PC-9 (cell line): ENCODE measurements at regions not wholly inside any gene's neighbourhood (a gene's known extent, or its start where the extent isn't known, plus 50 kb on each side); places are given as distances from the start of the nearest gene placed in this dataset.

Source experiments
- BruUV-seq: library from RNA; stranded (reverse); fragments of 400-500 nt; replicated peaks from 2 replicates; lab custom pipeline; 2021; lab: Mats Ljungman, UMichigan
- CTCF ChIA-PET: fragments of 300-600 bp; sonication (Branson Sonifier 250); formaldehyde crosslinking; loops from one replicate; lab custom pipeline; 2022; ENCODE audit warnings: antibody characterized with exemption; lab: Charles Lee
- POLR2A ChIA-PET: fragments of 300-600 bp; sonication (Branson Sonifier 250); formaldehyde crosslinking; loops from one replicate; lab custom pipeline; 2022; ENCODE audit warnings: antibody characterized with exemption; ENCODE audit not compliant: unreplicated experiment; lab: Charles Lee
- DNase-seq, 2 experiments: peaks; one replicate each; pipeline versions ENCODE4 v3.0.0 to v3.0.0-alpha.2; 2015 to 2022; ENCODE audit warnings: mixed read lengths in 1 of 2
- H2AFZ ChIP-seq: fragments of 200-600 bp; sonication (generic); 2 replicates; pipeline ENCODE4 v1.8.1; 2017; ENCODE audit warnings: antibody characterized with exemption
- H3F3A ChIP-seq: fragments of 200-600 bp; sonication (generic); 2 replicates; pipeline ENCODE4 v1.8.1; 2017; ENCODE audit warnings: antibody characterized with exemption, mild to moderate bottlenecking, low read depth; ENCODE audit not compliant: insufficient read depth
- H3K27ac ChIP-seq: fragments of 200-600 bp; sonication (generic); 2 replicates; pipeline ENCODE4 v1.6.1; 2016; ENCODE audit warnings: mixed run types
- H3K27me3 ChIP-seq: fragments of 200-600 bp; sonication (generic); 2 replicates; pipeline ENCODE4 v1.6.1; 2016; ENCODE audit warnings: low read depth, mixed run types; ENCODE audit not compliant: insufficient read depth
- H3K36me3 ChIP-seq: fragments of 200-600 bp; sonication (generic); 2 replicates; pipeline ENCODE4 v1.6.1; 2016; ENCODE audit warnings: low read depth, mixed run types
- H3K4me1 ChIP-seq: fragments of 200-600 bp; sonication (generic); replicated peaks from 2 replicates; pipeline ENCODE4 v1.6.1; 2016; ENCODE audit warnings: mixed run types; ENCODE audit not compliant: insufficient read depth
- H3K4me2 ChIP-seq: fragments of 200-600 bp; sonication (generic); 2 replicates; pipeline ENCODE4 v1.6.1; 2017; ENCODE audit warnings: mixed run types
- H3K4me3 ChIP-seq: fragments of 200-600 bp; sonication (generic); 2 replicates; pipeline ENCODE4 v1.6.1; 2016; ENCODE audit warnings: mixed run types
- H3K79me2 ChIP-seq: fragments of 200-600 bp; sonication (generic); 2 replicates; pipeline ENCODE4 v1.6.1; 2017; ENCODE audit warnings: low read depth, mixed run types
- H3K9me2 ChIP-seq: fragments of 200-600 bp; sonication (generic); 2 replicates; pipeline ENCODE4 v1.8.1; 2017; ENCODE audit warnings: mild to moderate bottlenecking; ENCODE audit not compliant: insufficient read depth
- H3K9me3 ChIP-seq: fragments of 200-600 bp; sonication (generic); 2 replicates; pipeline ENCODE4 v1.8.1; 2016; ENCODE audit warnings: low read depth; ENCODE audit not compliant: insufficient read depth
- H4K20me1 ChIP-seq: fragments of 200-600 bp; sonication (generic); 2 replicates; pipeline ENCODE4 v1.8.1; 2017; ENCODE audit not compliant: insufficient read depth
- EZH2 ChIP-seq: fragments of 200-600 bp; sonication (generic); IDR thresholded peaks from 2 replicates; pipeline ENCODE4 v1.8.0; 2017; ENCODE audit warnings: antibody characterized with exemption, low read depth
- intact Hi-C: fragments of 100-400 bp; cut with micrococcal nuclease; formaldehyde crosslinking; loops from one replicate; pipeline ENCODE4 v1.10.0; 2022; ENCODE audit not compliant: unreplicated experiment
- TF ChIP-seq, protein P1 (sequence below): fragments of 200-600 bp; sonication (generic); conservative IDR thresholded peaks from 2 replicates; pipeline ENCODE4 v1.6.1; 2017; ENCODE audit warnings: mixed run types, antibody characterized with exemption, mild to moderate bottlenecking, moderate library complexity

DNA sequence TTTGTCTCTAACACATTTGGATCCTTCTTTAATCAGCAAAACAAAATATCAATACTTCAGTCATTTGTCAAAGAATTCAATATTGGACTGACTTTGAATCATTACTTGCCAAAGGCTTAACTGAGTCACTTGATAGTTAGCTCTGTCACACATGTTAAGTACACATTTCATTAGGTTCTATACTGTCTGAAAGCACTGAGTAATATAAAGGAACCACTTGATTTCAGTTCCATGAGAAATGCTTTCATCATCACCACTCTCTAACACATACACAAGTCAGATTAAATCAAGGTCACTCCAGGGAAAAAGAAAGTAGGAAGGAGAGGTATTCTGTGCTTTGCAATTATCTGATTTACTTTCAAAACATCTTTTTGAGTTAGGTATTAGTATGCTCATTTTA, 1233.1 kb downstream of the C4orf33 start:
- H3K27me3 ChIP-seq, result no peaks in the 10 kb centered on the region
- intact Hi-C loops, result no loop called here
- no peak overlapping the region for H3K4me2 ChIP-seq
- no TSS peak for BruUV-seq
- H3K27ac ChIP-seq, result no peak overlapping the region
- no peaks in the 10 kb centered on the region for H3F3A ChIP-seq
- no peak overlapping the region for H3K4me3 ChIP-seq
- no peaks in the 10 kb centered on the region for H4K20me1 ChIP-seq
- H3K4me1 ChIP-seq, result no peaks in the 10 kb centered on the region
- ChIA-PET CTCF (no interaction called here), POLR2A (no interaction called here)
- TF ChIP-seq EZH2, result no peak
- TF ChIP-seq, protein P1, sequence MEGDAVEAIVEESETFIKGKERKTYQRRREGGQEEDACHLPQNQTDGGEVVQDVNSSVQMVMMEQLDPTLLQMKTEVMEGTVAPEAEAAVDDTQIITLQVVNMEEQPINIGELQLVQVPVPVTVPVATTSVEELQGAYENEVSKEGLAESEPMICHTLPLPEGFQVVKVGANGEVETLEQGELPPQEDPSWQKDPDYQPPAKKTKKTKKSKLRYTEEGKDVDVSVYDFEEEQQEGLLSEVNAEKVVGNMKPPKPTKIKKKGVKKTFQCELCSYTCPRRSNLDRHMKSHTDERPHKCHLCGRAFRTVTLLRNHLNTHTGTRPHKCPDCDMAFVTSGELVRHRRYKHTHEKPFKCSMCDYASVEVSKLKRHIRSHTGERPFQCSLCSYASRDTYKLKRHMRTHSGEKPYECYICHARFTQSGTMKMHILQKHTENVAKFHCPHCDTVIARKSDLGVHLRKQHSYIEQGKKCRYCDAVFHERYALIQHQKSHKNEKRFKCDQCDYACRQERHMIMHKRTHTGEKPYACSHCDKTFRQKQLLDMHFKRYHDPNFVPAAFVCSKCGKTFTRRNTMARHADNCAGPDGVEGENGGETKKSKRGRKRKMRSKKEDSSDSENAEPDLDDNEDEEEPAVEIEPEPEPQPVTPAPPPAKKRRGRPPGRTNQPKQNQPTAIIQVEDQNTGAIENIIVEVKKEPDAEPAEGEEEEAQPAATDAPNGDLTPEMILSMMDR, result no peak
- no peaks in the 10 kb centered on the region for H3K9me2 ChIP-seq
- no peaks in the 10 kb centered on the region for H3K36me3 ChIP-seq
- H3K79me2 ChIP-seq, result no peaks in the 10 kb centered on the region
- no peak overlapping the region for H2AFZ ChIP-seq
- no peaks in the 10 kb centered on the region for H3K9me3 ChIP-seq
- no peak for DNase-seq

GRCh38 chr4:130333241-130333759, 1237.3 kb downstream of the C4orf33 start:
- no peaks in the 10 kb centered on the region for H3F3A ChIP-seq
- H3K9me3 ChIP-seq, result no peaks in the 10 kb centered on the region
- H3K4me3 ChIP-seq, result no peak overlapping the region
- ChIA-PET POLR2A (no interaction called here), CTCF (no interaction called here)
- no peaks in the 10 kb centered on the region for H4K20me1 ChIP-seq
- no peaks in the 10 kb centered on the region for H3K36me3 ChIP-seq
- no peaks in the 10 kb centered on the region for H3K79me2 ChIP-seq
- H3K9me2 ChIP-seq, result no peaks in the 10 kb centered on the region
- H3K4me1 ChIP-seq, result no peaks in the 10 kb centered on the region
- TF ChIP-seq EZH2, result no peak
- TF ChIP-seq, protein P1, result no peak
- no TSS peak for BruUV-seq
- no peak overlapping the region for H3K4me2 ChIP-seq
- intact Hi-C loops, result no loop called here
- no peak for DNase-seq
- H3K27ac ChIP-seq, result no peak overlapping the region
- no peak overlapping the region for H2AFZ ChIP-seq
- H3K27me3 ChIP-seq, result no peaks in the 10 kb centered on the region

DNA sequence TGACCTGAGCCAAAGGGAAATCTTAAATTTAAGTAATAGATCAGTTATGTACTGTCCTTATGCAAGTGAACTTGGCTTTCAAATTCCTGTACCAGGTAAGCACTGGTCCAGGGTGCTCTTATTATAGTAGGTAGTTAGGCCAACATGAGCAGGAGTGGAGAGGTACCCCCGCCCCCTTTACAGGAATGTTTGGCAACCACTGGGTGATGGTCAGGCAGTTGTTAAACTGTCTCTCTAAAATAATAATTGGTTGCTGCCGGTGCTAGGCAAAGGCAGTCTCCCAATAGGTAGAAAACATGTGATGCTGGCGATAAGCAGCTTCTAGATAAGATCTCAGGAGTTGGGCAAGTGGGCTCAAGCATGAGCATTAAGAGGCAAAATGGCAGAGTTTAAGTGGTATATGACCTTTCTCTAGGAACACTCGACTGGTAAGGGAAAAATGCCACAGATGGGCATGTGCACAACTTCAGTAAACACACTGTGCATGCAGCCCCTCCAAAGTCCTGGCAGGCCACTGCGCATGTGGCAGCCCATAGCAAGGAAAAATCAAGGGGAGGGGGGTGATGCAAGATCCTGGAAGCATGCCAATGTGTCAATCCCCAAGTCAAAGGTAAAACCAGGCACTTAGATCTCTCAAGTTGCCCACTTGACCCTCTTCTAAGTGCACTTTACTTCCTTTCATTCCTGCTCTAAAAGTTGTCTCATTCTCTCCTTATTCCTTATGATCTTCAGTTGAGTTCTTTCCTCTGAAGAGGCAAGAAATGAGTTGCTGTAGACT, 1239.7 kb downstream of the C4orf33 start:
- Histone ChIP-seq H3K4me2 (no peak overlapping the region), H3K79me2 (no peaks in the 10 kb centered on the region), H3K4me1 (no peaks in the 10 kb centered on the region), H3K27me3 (no peaks in the 10 kb centered on the region), H3K9me3 (no peaks in the 10 kb centered on the region), H3K36me3 (no peaks in the 10 kb centered on the region), H4K20me1 (no peaks in the 10 kb centered on the region), H3K4me3 (no peak overlapping the region), H3K9me2 (no peaks in the 10 kb centered on the region), H2AFZ (no peak overlapping the region), H3F3A (no peaks in the 10 kb centered on the region), H3K27ac (no peak overlapping the region)
- no peak for DNase-seq
- no TSS peak for BruUV-seq
- TF ChIP-seq EZH2, result no peak
- TF ChIP-seq, protein P1, result no peak
- CTCF ChIA-PET, result no interaction called here
- POLR2A ChIA-PET, result no interaction called here
- intact Hi-C loops, result no loop called here
